HEK293 (cell line): ENCODE measurements at regions not wholly inside any gene's neighbourhood (a gene's known extent, or its start where the extent isn't known, plus 50 kb on each side); places are given as distances from the start of the nearest gene placed in this dataset.

ENCODE experiments used
- CTCF ChIA-PET: fragments of 350-600 bp; formaldehyde crosslinking; extraction: SDS; loops from one replicate; lab custom pipeline; 2021; ENCODE audit warnings: antibody characterized with exemption; lab: Yijun Ruan, JAX
- POLR2A ChIA-PET: fragments of 300-600 bp; formaldehyde crosslinking; extraction: SDS; loops from one replicate; lab custom pipeline; 2020; ENCODE audit warnings: antibody characterized with exemption, inconsistent platforms; lab: Yijun Ruan, JAX
- H3K27ac ChIP-seq: fragments of 200-500 bp; sonication (Bioruptor generic); 2 replicates; pipeline ENCODE4 v1.5.1; 2014; ENCODE audit warnings: low read depth, low read length, control low read depth, inconsistent platforms; ENCODE audit errors: extremely low read depth
- H3K36me3 ChIP-seq, 2 experiments: fragments of 200-500 bp in 1 of 2; sonication (Bioruptor generic) in 1 of 2; 1 replicate in 1 of 2; 2 replicates in 1 of 2; pipeline ENCODE4 v1.5.1; 2014 to 2017; ENCODE audit warnings: inconsistent platforms in 2 of 2, low read length in 2 of 2; ENCODE audit not compliant: control insufficient read depth in 2 of 2, insufficient read depth in 1 of 2
- H3K4me1 ChIP-seq: fragments of 200-500 bp; sonication (Bioruptor generic); 2 replicates; pipeline ENCODE4 v1.5.1; 2014; ENCODE audit warnings: mild to moderate bottlenecking, low read length, inconsistent platforms; ENCODE audit not compliant: control insufficient read depth, insufficient read depth
- H3K4me3 ChIP-seq: 2 replicates; pipeline ENCODE4 v1.5.1; 2011; ENCODE audit warnings: low read depth, mild to moderate bottlenecking, control low read depth, low read length, moderate library complexity
- H3K9me3 ChIP-seq: fragments of 200-500 bp; sonication (Bioruptor generic); 2 replicates; pipeline ENCODE4 v1.5.1; 2014; ENCODE audit warnings: low read depth, low read length, inconsistent platforms; ENCODE audit not compliant: control insufficient read depth, insufficient read depth
- BCL11B ChIP-seq: fragments of 450-650 bp; formaldehyde crosslinking; IDR thresholded peaks from 2 replicates; pipeline ENCODE4 v1.5.1; 2016; ENCODE audit warnings: low read depth, missing biosample characterization, missing genetic modification characterization
- EGR2 ChIP-seq: fragments of 450-650 bp; formaldehyde crosslinking; IDR thresholded peaks from 2 replicates; pipeline ENCODE4 v1.5.1; 2016; ENCODE audit warnings: low read depth, missing biosample characterization, missing genetic modification characterization
- HOXC10 ChIP-seq: sonication (generic); formaldehyde crosslinking; IDR thresholded peaks from 2 replicates; pipeline ENCODE4 v1.8.1; 2023; ENCODE audit warnings: mild to moderate bottlenecking, missing genetic modification reagents
- IKZF3 ChIP-seq: fragments of 450-650 bp; IDR thresholded peaks from 2 replicates; pipeline ENCODE4 v1.5.0; 2018; ENCODE audit warnings: missing biosample characterization, mild to moderate bottlenecking, missing genetic modification characterization, moderate library complexity
- KLF9 ChIP-seq: fragments of 450-650 bp; formaldehyde crosslinking; IDR thresholded peaks from 2 replicates; pipeline ENCODE4 v1.5.1; 2016; ENCODE audit warnings: missing biosample characterization, missing genetic modification characterization, low read depth
- YY2 ChIP-seq: fragments of 450-650 bp; formaldehyde crosslinking; IDR thresholded peaks from 2 replicates; pipeline ENCODE4 v1.5.1; 2016; ENCODE audit warnings: missing biosample characterization, missing genetic modification characterization
- ZBTB1 ChIP-seq: fragments of 450-650 bp; formaldehyde crosslinking; IDR thresholded peaks from 2 replicates; pipeline ENCODE4 v1.5.1; 2016; ENCODE audit warnings: missing biosample characterization, missing genetic modification characterization
- ZFP69B ChIP-seq: fragments of 450-650 bp; formaldehyde crosslinking; IDR thresholded peaks from 2 replicates; pipeline ENCODE4 v1.5.1; 2016; ENCODE audit warnings: missing biosample characterization, missing genetic modification characterization
- ZNF140 ChIP-seq: fragments of 450-650 bp; formaldehyde crosslinking; IDR thresholded peaks from 2 replicates; pipeline ENCODE4 v1.5.1; 2016; ENCODE audit warnings: missing biosample characterization, missing genetic modification characterization
- ZNF169 ChIP-seq: fragments of 450-650 bp; formaldehyde crosslinking; IDR thresholded peaks from 2 replicates; pipeline ENCODE4 v1.5.1; 2016; ENCODE audit warnings: missing biosample characterization, missing genetic modification characterization
- ZNF214 ChIP-seq: fragments of 450-650 bp; formaldehyde crosslinking; IDR thresholded peaks from 2 replicates; pipeline ENCODE4 v1.5.1; 2017; ENCODE audit warnings: missing biosample characterization, mild to moderate bottlenecking, missing genetic modification characterization, borderline replicate concordance
- ZNF221 ChIP-seq: fragments of 450-650 bp; formaldehyde crosslinking; IDR thresholded peaks from 2 replicates; pipeline ENCODE4 v1.5.1; 2017; ENCODE audit warnings: missing biosample characterization, missing genetic modification characterization, borderline replicate concordance
- ZNF239 ChIP-seq: fragments of 450-650 bp; formaldehyde crosslinking; IDR thresholded peaks from 2 replicates; pipeline ENCODE4 v1.5.1; 2016; ENCODE audit warnings: missing biosample characterization, missing genetic modification characterization
- ZNF266 ChIP-seq: fragments of 450-650 bp; formaldehyde crosslinking; IDR thresholded peaks from 2 replicates; pipeline ENCODE4 v1.5.1; 2016; ENCODE audit warnings: missing biosample characterization, missing genetic modification characterization, low read depth
- ZNF510 ChIP-seq: fragments of 450-650 bp; formaldehyde crosslinking; IDR thresholded peaks from 2 replicates; pipeline ENCODE4 v1.5.1; 2018; ENCODE audit warnings: mild to moderate bottlenecking, missing genetic modification characterization, missing biosample characterization; ENCODE audit not compliant: insufficient replicate concordance
- ZNF629 ChIP-seq: fragments of 450-650 bp; formaldehyde crosslinking; IDR thresholded peaks from 2 replicates; pipeline ENCODE4 v1.5.1; 2017; ENCODE audit warnings: missing biosample characterization, missing genetic modification characterization
- ZNF777 ChIP-seq: fragments of 450-650 bp; formaldehyde crosslinking; IDR thresholded peaks from 2 replicates; pipeline ENCODE4 v1.5.1; 2017; ENCODE audit warnings: missing biosample characterization, missing genetic modification characterization, borderline replicate concordance
- ZNF837 ChIP-seq: fragments of 450-650 bp; formaldehyde crosslinking; IDR thresholded peaks from 2 replicates; pipeline ENCODE4 v1.5.1; 2016; ENCODE audit warnings: missing biosample characterization, missing genetic modification characterization
- TF ChIP-seq, protein P1 (sequence below): fragments of 450-650 bp; formaldehyde crosslinking; IDR thresholded peaks from 2 replicates; pipeline ENCODE4 v1.5.1; 2016; ENCODE audit warnings: missing biosample characterization, missing genetic modification characterization
- TF ChIP-seq, protein P2 (sequence below): IDR thresholded peaks from 2 replicates; pipeline ENCODE4 v1.6.1; 2011; ENCODE audit warnings: mild to moderate bottlenecking, low read depth, low read length, borderline replicate concordance
- TF ChIP-seq, protein P3 (sequence below): fragments of 450-650 bp; formaldehyde crosslinking; IDR thresholded peaks from 2 replicates; pipeline ENCODE4 v1.5.1; 2016; ENCODE audit warnings: missing biosample characterization, missing genetic modification characterization
- TF ChIP-seq, protein P4 (sequence below): fragments of 450-650 bp; formaldehyde crosslinking; IDR thresholded peaks from 2 replicates; pipeline ENCODE4 v1.5.1; 2017; ENCODE audit warnings: missing biosample characterization, missing genetic modification characterization
- TF ChIP-seq, protein P5 (sequence below): fragments of 450-650 bp; formaldehyde crosslinking; IDR thresholded peaks from 2 replicates; pipeline ENCODE4 v1.5.1; 2016; ENCODE audit warnings: missing biosample characterization, missing genetic modification characterization
- TF ChIP-seq, protein P6 (sequence below): sonication (generic); formaldehyde crosslinking; IDR thresholded peaks from 2 replicates; pipeline ENCODE4 v1.8.1; 2022; ENCODE audit warnings: mild to moderate bottlenecking, moderate library complexity, missing genetic modification reagents
- TF ChIP-seq, protein P7 (sequence below): fragments of 450-650 bp; formaldehyde crosslinking; IDR thresholded peaks from 2 replicates; pipeline ENCODE4 v1.5.1; 2016; ENCODE audit warnings: missing biosample characterization, missing genetic modification characterization

DNA sequence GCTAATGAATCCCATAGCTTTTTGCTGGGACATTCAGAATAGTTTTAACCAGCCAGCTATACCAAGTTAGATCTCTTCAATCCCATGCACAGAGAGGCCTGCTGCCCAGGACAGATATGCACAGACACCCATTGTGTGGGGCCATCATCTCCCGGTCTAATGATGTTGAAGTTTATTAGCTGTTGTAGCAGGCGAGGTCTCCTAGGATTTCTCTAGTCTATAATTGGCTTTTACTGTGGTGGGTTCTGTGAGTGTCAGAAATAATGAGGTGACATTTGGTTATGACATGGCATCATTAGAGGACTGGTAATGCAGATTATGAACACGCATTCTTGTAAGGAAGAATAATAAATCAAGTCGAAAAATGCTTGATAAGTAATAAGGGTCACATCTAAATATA, 81.4 kb upstream of the PLPP4 start (continued):
- TF ChIP-seq, protein P1, sequence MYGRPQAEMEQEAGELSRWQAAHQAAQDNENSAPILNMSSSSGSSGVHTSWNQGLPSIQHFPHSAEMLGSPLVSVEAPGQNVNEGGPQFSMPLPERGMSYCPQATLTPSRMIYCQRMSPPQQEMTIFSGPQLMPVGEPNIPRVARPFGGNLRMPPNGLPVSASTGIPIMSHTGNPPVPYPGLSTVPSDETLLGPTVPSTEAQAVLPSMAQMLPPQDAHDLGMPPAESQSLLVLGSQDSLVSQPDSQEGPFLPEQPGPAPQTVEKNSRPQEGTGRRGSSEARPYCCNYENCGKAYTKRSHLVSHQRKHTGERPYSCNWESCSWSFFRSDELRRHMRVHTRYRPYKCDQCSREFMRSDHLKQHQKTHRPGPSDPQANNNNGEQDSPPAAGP (tag by site-specific recombination): no peak
- TF ChIP-seq EGR2 (no peak), ZNF214 (tag by site-specific recombination) (no peak), BCL11B (tag by site-specific recombination) (no peak), HOXC10 (CRISPR knock-in tag) (no peak), KLF9 (tag by site-specific recombination) (no peak), ZNF239 (no peak), ZNF837 (tag by site-specific recombination) (no peak), ZNF629 (tag by site-specific recombination) (no peak), ZFP69B (no peak)
- TF ChIP-seq, protein P2, sequence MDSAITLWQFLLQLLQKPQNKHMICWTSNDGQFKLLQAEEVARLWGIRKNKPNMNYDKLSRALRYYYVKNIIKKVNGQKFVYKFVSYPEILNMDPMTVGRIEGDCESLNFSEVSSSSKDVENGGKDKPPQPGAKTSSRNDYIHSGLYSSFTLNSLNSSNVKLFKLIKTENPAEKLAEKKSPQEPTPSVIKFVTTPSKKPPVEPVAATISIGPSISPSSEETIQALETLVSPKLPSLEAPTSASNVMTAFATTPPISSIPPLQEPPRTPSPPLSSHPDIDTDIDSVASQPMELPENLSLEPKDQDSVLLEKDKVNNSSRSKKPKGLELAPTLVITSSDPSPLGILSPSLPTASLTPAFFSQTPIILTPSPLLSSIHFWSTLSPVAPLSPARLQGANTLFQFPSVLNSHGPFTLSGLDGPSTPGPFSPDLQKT: no peak
- TF ChIP-seq, protein P3, sequence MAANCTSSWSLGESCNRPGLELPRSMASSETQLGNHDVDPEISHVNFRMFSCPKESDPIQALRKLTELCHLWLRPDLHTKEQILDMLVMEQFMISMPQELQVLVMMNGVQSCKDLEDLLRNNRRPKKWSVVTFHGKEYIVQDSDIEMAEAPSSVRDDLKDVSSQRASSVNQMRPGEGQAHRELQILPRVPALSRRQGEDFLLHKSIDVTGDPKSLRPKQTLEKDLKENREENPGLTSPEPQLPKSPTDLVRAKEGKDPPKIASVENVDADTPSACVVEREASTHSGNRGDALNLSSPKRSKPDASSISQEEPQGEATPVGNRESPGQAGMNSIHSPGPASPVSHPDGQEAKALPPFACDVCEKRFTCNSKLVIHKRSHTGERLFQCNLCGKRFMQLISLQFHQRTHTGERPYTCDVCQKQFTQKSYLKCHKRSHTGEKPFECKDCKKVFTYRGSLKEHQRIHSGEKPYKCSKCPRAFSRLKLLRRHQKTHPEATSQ (tag by site-specific recombination): no peak
- TF ChIP-seq, protein P4, sequence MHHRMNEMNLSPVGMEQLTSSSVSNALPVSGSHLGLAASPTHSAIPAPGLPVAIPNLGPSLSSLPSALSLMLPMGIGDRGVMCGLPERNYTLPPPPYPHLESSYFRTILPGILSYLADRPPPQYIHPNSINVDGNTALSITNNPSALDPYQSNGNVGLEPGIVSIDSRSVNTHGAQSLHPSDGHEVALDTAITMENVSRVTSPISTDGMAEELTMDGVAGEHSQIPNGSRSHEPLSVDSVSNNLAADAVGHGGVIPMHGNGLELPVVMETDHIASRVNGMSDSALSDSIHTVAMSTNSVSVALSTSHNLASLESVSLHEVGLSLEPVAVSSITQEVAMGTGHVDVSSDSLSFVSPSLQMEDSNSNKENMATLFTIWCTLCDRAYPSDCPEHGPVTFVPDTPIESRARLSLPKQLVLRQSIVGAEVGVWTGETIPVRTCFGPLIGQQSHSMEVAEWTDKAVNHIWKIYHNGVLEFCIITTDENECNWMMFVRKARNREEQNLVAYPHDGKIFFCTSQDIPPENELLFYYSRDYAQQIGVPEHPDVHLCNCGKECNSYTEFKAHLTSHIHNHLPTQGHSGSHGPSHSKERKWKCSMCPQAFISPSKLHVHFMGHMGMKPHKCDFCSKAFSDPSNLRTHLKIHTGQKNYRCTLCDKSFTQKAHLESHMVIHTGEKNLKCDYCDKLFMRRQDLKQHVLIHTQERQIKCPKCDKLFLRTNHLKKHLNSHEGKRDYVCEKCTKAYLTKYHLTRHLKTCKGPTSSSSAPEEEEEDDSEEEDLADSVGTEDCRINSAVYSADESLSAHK: no peak

DNA sequence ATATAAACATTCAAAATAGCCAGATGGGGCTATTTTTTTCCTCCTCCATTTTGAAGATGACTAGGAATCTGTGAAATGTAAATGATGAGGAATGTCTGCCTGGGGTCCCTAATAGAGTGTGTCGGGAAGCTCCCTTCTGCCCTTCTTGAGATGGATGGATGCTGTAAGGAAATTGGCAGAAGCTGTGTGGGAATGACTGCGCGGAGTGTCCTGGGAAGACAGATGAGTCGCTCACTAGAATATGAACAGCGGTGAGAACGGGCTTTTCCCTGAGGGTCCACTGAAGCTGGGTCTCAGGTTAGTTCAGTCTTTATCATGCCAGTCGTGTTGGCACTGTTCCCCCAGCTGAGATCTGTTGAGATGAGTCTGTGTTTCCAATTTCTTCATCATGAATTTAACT, 75.1 kb upstream of the PLPP4 start:
- Histone ChIP-seq H3K4me1 (no peaks in the 10 kb centered on the region), H3K9me3 (no peaks in the 10 kb centered on the region), H3K4me3 (no peak overlapping the region), H3K27ac (no peak overlapping the region), H3K36me3 (no peaks in the 10 kb centered on the region)
- POLR2A ChIA-PET: no interaction called here
- CTCF ChIA-PET: interaction anchor here (0.6 to 1.2 kb wide), 5 partner anchors 35 to 523 kb away, joined by 3 to 6 read pairs (median 4); no protein-coding TSS in a partner anchor
- TF ChIP-seq ZNF221 (tag by site-specific recombination): no peak
- no peak for TF ChIP-seq ZNF266
- no peak for TF ChIP-seq ZBTB1 (tag by site-specific recombination)
- TF ChIP-seq, protein P5, sequence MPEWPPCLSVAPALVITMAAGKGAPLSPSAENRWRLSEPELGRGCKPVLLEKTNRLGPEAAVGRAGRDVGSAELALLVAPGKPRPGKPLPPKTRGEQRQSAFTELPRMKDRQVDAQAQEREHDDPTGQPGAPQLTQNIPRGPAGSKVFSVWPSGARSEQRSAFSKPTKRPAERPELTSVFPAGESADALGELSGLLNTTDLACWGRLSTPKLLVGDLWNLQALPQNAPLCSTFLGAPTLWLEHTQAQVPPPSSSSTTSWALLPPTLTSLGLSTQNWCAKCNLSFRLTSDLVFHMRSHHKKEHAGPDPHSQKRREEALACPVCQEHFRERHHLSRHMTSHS (tag by site-specific recombination): no peak

DNA sequence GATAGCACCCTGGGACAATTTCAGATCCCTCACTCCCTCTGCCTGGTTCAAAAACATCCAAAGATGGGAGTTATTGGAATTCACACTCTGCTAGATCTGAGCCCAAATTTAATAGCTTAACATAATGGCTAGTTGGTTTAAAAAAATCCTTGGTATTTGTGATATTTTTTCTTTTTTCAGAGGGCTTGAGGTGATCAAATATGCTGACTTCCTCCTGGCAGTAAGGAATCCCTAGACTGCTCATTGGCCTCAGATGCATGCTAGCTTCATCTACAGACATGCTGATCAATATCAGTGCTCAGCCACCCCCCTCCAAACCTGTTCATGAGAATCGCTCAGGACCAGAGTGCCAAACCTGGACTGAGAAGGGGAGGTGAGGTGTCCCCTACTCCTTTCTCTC, 74.7 kb upstream of the PLPP4 start:
- ChIA-PET CTCF (interaction anchor here (0.6 to 1.2 kb wide), 4 partner anchors 36 to 523 kb away, joined by 3 to 6 read pairs (median 4); no protein-coding TSS in a partner anchor), POLR2A (no interaction called here)
- H3K4me3 ChIP-seq: no peak overlapping the region
- H3K9me3 ChIP-seq: no peaks in the 10 kb centered on the region
- no peaks in the 10 kb centered on the region for H3K36me3 ChIP-seq
- TF ChIP-seq ZNF169 (no peak), ZNF140 (tag by site-specific recombination) (no peak), IKZF3 (no peak), ZNF777 (tag by site-specific recombination) (no peak), YY2 (no peak), ZNF510 (tag by site-specific recombination) (no peak)
- TF ChIP-seq, protein P6, sequence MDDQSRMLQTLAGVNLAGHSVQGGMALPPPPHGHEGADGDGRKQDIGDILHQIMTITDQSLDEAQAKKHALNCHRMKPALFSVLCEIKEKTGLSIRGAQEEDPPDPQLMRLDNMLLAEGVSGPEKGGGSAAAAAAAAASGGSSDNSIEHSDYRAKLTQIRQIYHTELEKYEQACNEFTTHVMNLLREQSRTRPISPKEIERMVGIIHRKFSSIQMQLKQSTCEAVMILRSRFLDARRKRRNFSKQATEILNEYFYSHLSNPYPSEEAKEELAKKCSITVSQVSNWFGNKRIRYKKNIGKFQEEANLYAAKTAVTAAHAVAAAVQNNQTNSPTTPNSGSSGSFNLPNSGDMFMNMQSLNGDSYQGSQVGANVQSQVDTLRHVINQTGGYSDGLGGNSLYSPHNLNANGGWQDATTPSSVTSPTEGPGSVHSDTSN (CRISPR knock-in tag): no peak
- TF ChIP-seq, protein P7, sequence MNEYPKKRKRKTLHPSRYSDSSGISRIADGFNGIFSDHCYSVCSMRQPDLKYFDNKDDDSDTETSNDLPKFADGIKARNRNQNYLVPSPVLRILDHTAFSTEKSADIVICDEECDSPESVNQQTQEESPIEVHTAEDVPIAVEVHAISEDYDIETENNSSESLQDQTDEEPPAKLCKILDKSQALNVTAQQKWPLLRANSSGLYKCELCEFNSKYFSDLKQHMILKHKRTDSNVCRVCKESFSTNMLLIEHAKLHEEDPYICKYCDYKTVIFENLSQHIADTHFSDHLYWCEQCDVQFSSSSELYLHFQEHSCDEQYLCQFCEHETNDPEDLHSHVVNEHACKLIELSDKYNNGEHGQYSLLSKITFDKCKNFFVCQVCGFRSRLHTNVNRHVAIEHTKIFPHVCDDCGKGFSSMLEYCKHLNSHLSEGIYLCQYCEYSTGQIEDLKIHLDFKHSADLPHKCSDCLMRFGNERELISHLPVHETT (tag by site-specific recombination): no peak
- no peaks in the 10 kb centered on the region for H3K4me1 ChIP-seq
- no peak overlapping the region for H3K27ac ChIP-seq
